DOHH2 (cell line): ENCODE measurements at regions not wholly inside any gene's neighbourhood (a gene's known extent, or its start where the extent isn't known, plus 50 kb on each side); places are given as distances from the start of the nearest gene placed in this dataset.

Source experiments
- H3F3A ChIP-seq: fragments of 200-600 bp; sonication (generic), shearing (Covaris generic); 2 replicates; pipeline ENCODE4 v1.6.0; 2016; ENCODE audit warnings: antibody characterized with exemption, mild to moderate bottlenecking; ENCODE audit not compliant: control insufficient read depth, insufficient read depth
- H3K27ac ChIP-seq: fragments of 200-600 bp; sonication (generic); 2 replicates; pipeline ENCODE4 v1.5.1; 2014; ENCODE audit warnings: low read depth, mild to moderate bottlenecking, low read length, moderate library complexity
- H3K27me3 ChIP-seq: fragments of 200-600 bp; sonication (generic); 2 replicates; pipeline ENCODE4 v1.6.1; 2014; ENCODE audit warnings: mild to moderate bottlenecking, low read length, mixed read lengths; ENCODE audit not compliant: control insufficient read depth
- H3K36me3 ChIP-seq: fragments of 200-600 bp; sonication (generic); 2 replicates; pipeline ENCODE4 v1.6.1; 2014; ENCODE audit warnings: mild to moderate bottlenecking, low read length, moderate library complexity, mixed read lengths; ENCODE audit not compliant: control insufficient read depth
- H3K4me1 ChIP-seq: fragments of 200-600 bp; sonication (generic); 2 replicates; pipeline ENCODE4 v1.6.1; 2014; ENCODE audit warnings: mild to moderate bottlenecking, low read length, mixed read lengths; ENCODE audit not compliant: control insufficient read depth
- H3K4me2 ChIP-seq: fragments of 200-600 bp; sonication (generic); 2 replicates; pipeline ENCODE4 v1.6.0; 2014; ENCODE audit warnings: mild to moderate bottlenecking, low read length, moderate library complexity
- H3K4me3 ChIP-seq: fragments of 200-600 bp; sonication (generic); 2 replicates; pipeline ENCODE4 v1.5.1; 2014; ENCODE audit warnings: mild to moderate bottlenecking, low read length, mixed read lengths
- H3K79me2 ChIP-seq: fragments of 200-600 bp; sonication (generic); 2 replicates; pipeline ENCODE4 v1.6.1; 2014; ENCODE audit warnings: mild to moderate bottlenecking, low read length, mixed read lengths; ENCODE audit not compliant: control insufficient read depth
- H3K9me2 ChIP-seq: fragments of 200-600 bp; sonication (generic); replicated peaks from 2 replicates; pipeline ENCODE4 v1.6.1; 2014; ENCODE audit warnings: mild to moderate bottlenecking, low read length, mixed read lengths; ENCODE audit not compliant: control insufficient read depth
- H3K9me3 ChIP-seq: fragments of 200-600 bp; sonication (generic); 2 replicates; pipeline ENCODE4 v1.6.1; 2014; ENCODE audit warnings: antibody characterized with exemption, low read length, mixed read lengths; ENCODE audit not compliant: control insufficient read depth, insufficient read depth
- H4K20me1 ChIP-seq: fragments of 200-600 bp; sonication (generic); 2 replicates; pipeline ENCODE4 v1.6.0; 2014; ENCODE audit warnings: low read depth, mild to moderate bottlenecking, antibody characterized with exemption, low read length, moderate library complexity; ENCODE audit not compliant: control insufficient read depth, insufficient read depth
- EZH2phosphoT487 ChIP-seq: fragments of 200-600 bp; sonication (generic); IDR thresholded peaks from 2 replicates; pipeline ENCODE4 v1.6.1; 2017; ENCODE audit warnings: borderline replicate concordance, mild to moderate bottlenecking, antibody characterized with exemption, low read length, moderate library complexity, mixed read lengths
- TF ChIP-seq, protein P1 (sequence below): fragments of 200-600 bp; sonication (generic); IDR thresholded peaks from one replicate; pipeline ENCODE4 v1.5.1; 2014; ENCODE audit warnings: antibody characterized with exemption, mild to moderate bottlenecking, low read depth, low read length; ENCODE audit not compliant: poor library complexity, severe bottlenecking

DNA sequence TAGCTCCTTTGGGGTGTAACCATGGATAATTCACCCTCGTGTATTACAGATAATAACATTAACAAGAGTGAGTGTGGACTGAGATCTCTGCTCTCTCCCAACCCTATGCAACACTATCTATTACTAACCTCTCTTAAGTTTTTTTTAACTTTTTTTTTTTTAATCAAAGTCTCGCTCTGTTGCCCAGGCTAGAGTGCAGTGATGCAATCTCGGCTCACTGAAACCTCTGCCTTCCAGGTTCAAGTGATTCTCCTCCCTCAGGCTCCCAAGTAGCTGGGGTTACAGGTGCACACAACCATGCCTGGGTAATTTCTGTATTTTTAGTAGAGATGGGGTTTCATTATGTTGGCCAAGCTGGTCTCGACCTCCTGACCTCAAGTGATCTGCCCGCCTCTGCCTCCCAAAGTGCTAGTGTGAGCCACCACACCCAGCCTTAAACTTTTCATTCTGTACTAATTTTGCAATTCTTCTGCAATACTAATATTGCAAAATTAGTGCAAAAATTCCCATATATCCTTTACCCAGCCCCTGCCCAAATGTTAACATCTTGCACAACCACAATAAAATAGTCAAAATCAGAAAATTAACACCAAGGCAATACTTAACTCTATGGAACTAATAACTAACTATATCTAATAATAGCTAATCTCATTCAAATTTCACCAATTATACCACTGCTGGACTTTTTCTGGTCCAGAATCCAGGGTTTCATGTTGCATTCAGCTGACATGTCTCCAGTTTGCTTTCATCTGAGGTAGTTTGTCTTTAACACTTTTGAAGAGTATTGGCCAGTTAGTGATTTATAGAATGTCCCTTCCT is 66.5 kb upstream of the TCF7L2 start:
- no peaks in the 10 kb centered on the region for H3K4me1 ChIP-seq
- no peaks in the 10 kb centered on the region for H4K20me1 ChIP-seq
- TF ChIP-seq, protein P1, sequence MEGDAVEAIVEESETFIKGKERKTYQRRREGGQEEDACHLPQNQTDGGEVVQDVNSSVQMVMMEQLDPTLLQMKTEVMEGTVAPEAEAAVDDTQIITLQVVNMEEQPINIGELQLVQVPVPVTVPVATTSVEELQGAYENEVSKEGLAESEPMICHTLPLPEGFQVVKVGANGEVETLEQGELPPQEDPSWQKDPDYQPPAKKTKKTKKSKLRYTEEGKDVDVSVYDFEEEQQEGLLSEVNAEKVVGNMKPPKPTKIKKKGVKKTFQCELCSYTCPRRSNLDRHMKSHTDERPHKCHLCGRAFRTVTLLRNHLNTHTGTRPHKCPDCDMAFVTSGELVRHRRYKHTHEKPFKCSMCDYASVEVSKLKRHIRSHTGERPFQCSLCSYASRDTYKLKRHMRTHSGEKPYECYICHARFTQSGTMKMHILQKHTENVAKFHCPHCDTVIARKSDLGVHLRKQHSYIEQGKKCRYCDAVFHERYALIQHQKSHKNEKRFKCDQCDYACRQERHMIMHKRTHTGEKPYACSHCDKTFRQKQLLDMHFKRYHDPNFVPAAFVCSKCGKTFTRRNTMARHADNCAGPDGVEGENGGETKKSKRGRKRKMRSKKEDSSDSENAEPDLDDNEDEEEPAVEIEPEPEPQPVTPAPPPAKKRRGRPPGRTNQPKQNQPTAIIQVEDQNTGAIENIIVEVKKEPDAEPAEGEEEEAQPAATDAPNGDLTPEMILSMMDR = no peak
- no peak for TF ChIP-seq EZH2phosphoT487
- no peaks in the 10 kb centered on the region for H3F3A ChIP-seq
- no peaks in the 10 kb centered on the region for H3K9me3 ChIP-seq
- no peak overlapping the region for H3K27ac ChIP-seq
- H3K9me2 ChIP-seq = no peaks in the 10 kb centered on the region
- H3K79me2 ChIP-seq = no peaks in the 10 kb centered on the region
- no peaks in the 10 kb centered on the region for H3K36me3 ChIP-seq
- H3K4me3 ChIP-seq = no peak overlapping the region
- H3K4me2 ChIP-seq = no peak overlapping the region
- H3K27me3 ChIP-seq = peaks cover 8% of the 10 kb centered on the region; the same call in 1 of the 2 replicates

DNA sequence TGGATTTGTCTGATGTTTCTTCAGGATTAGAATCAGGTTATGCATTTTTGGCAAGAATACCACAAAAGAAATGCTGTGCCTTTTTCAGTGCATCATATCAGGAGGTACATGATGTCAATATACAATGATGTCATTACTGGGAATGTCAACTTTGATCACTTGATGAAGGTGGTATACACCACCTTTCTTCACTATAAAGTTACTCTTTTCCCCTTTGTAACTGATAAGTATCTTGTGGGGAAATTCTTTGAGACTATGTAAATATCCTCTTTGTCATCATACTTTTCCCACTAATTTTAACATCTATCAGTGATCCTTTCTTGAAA is 65.9 kb upstream of the TCF7L2 start:
- H3K9me3 ChIP-seq = no peaks in the 10 kb centered on the region
- no peaks in the 10 kb centered on the region for H3F3A ChIP-seq
- no peaks in the 10 kb centered on the region for H3K9me2 ChIP-seq
- no peak for TF ChIP-seq EZH2phosphoT487
- TF ChIP-seq, protein P1 = no peak
- H4K20me1 ChIP-seq = no peaks in the 10 kb centered on the region
- no peaks in the 10 kb centered on the region for H3K4me1 ChIP-seq
- H3K27me3 ChIP-seq = peaks cover 8% of the 10 kb centered on the region; the same call in 1 of the 2 replicates
- no peak overlapping the region for H3K4me2 ChIP-seq
- no peak overlapping the region for H3K27ac ChIP-seq
- H3K4me3 ChIP-seq = no peak overlapping the region
- H3K36me3 ChIP-seq = no peaks in the 10 kb centered on the region
- no peaks in the 10 kb centered on the region for H3K79me2 ChIP-seq

DNA sequence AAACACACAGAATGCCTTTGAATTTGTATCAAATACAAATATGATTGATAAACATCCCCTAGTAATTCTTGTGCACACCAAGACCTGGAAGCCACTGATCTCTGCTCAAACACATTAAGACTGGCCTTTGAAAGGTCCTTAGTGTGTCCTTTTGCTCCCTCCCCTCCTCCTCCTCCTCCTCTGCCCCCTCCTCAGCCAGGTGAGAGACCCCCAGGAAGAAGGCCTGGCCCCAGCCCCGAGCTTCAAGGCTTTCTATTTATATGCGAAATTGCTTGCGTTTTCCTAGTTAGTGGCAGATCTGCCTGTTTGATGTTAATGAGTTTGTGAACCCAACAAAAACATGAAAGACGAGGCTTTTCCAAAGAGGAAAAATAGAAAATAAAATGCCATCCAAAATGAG is 63.6 kb upstream of the TCF7L2 start:
- Histone ChIP-seq H3K4me3 (no peak overlapping the region), H3K4me2 (no peak overlapping the region)

More for the DNA sequence above, 63.6 kb upstream of the TCF7L2 start:
- Histone ChIP-seq H3K27me3 (peaks cover 8% of the 10 kb centered on the region; the same call in 1 of the 2 replicates), H3K79me2 (no peaks in the 10 kb centered on the region), H3K9me2 (no peaks in the 10 kb centered on the region), H4K20me1 (no peaks in the 10 kb centered on the region), H3F3A (no peaks in the 10 kb centered on the region), H3K4me1 (no peaks in the 10 kb centered on the region), H3K36me3 (no peaks in the 10 kb centered on the region), H3K27ac (no peak overlapping the region), H3K9me3 (no peaks in the 10 kb centered on the region)
- TF ChIP-seq EZH2phosphoT487 = no peak
- TF ChIP-seq, protein P1 = no peak
